ENCODE measurements at regions not wholly inside any gene's neighbourhood (a gene's known extent, or its start where the extent isn't known, plus 50 kb on each side); places are given as distances from the start of the nearest gene placed in this dataset.
A peak's percentile ranks its signal among the peaks of the same experiment; 100 is the strongest.

DNA sequence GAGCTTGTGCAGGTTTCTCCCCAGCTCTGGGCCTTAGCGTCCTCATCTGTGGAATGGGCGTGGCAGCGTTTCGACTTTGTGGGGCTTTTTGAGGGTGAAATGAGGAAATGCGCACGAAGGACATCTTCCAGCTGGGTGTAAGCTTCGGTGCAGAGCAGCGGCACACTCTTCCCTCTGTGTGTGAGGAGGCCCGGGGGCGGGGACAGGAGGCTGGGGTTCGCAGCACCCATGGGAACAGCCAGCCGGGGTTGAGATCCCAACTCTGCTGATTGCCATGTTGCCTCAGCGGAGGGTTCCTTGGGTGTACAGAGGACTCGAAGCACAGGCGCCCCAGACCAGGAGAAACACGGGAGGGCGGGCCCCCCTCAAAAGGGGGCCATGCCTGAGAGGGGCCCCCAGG, 265.6 kb downstream of the NSG2 start:
- ChIA-PET CTCF (interaction anchor here (0.7 to 3.1 kb wide), 16 partner anchors 8 to 695 kb away, joined by 3 to 38 read pairs (median 4); partner anchors contain the start of gene NSG2), RAD21 (ENCODE audit: unreplicated experiment) (interaction anchor here (1.2 to 2.1 kb wide), 9 partner anchors 8 to 694 kb away, joined by 3 to 38 read pairs (median 5); partner anchors contain the start of gene NSG2), SMC1A (ENCODE audit: uncharacterized antibody, unreplicated experiment) (interaction anchor here (1.0 to 3.0 kb wide), 9 partner anchors 9 to 693 kb away, joined by 3 to 23 read pairs (median 4); partner anchors contain the start of gene NSG2), POLR2A (no interaction called here)
- Histone ChIP-seq H3K9ac (ENCODE audit: control insufficient read depth, insufficient read depth, low read length) (no peak overlapping the region), H3K27me3 (replicated peaks in 1 of 2; ENCODE audit: control insufficient read depth in 2 of 2, insufficient read depth in 2 of 2, low read length in 1 of 2) (peaks cover 0 to 2% of the 10 kb centered on the region in 2 experiments; a peak in 2 of 4 replicates), H3K9me3 (replicated peaks; ENCODE audit: control insufficient read depth, insufficient read depth, low read length) (no peaks in the 10 kb centered on the region), H2AFZ (ENCODE audit: control insufficient read depth, low read depth, low read length) (no peak overlapping the region), H3K4me1 (ENCODE audit: control insufficient read depth, insufficient read depth, low read length) (no peaks in the 10 kb centered on the region), H3K79me2 (ENCODE audit: control insufficient read depth, insufficient read depth, low read length) (no peaks in the 10 kb centered on the region), H3K36me3 (ENCODE audit: control insufficient read depth in 2 of 2, insufficient read depth in 2 of 2, low read length in 1 of 2) (no peaks in the 10 kb centered on the region), H3K27ac (ENCODE audit: control insufficient read depth, insufficient read depth) (no peak overlapping the region), H3K4me2 (ENCODE audit: control insufficient read depth, insufficient read depth) (no peak overlapping the region), H4K20me1 (ENCODE audit: control insufficient read depth, insufficient read depth) (no peaks in the 10 kb centered on the region), H3K4me3 (no peak overlapping the region)
- ATAC-seq: no peak
- no TSS peak for BruUV-seq (replicated peaks)
- DNase-seq (ENCODE audit: low read depth, low spot score): no peak
- TF ChIP-seq TCF12 (IDR thresholded peaks at IDR 0.05; ENCODE audit: low read depth, low read length) (no peak), SPI1 (IDR thresholded peaks at IDR 0.05; ENCODE audit: borderline replicate concordance, insufficient read depth, low read depth, low read length) (peak; percentile 11; the same call in 1 of the 2 replicates), YBX1 (IDR thresholded peaks at IDR 0.05) (no peak), ZNF384 (IDR thresholded peaks at IDR 0.05; ENCODE audit: borderline replicate concordance, low read depth, low read length) (no peak)
- no peak for FAIRE-seq
- WGBS (ENCODE audit: insufficient coverage, insufficient replicate concordance, low lambda C conversion rate, missing lambda C conversion rate): 45% methylated on average over 17 of the region's 17 CpGs
- intact Hi-C loops (cut with micrococcal nuclease; ENCODE audit: unreplicated experiment) (no loop called here), in situ Hi-C loops (cut with MboI) (no loop called here)

DNA sequence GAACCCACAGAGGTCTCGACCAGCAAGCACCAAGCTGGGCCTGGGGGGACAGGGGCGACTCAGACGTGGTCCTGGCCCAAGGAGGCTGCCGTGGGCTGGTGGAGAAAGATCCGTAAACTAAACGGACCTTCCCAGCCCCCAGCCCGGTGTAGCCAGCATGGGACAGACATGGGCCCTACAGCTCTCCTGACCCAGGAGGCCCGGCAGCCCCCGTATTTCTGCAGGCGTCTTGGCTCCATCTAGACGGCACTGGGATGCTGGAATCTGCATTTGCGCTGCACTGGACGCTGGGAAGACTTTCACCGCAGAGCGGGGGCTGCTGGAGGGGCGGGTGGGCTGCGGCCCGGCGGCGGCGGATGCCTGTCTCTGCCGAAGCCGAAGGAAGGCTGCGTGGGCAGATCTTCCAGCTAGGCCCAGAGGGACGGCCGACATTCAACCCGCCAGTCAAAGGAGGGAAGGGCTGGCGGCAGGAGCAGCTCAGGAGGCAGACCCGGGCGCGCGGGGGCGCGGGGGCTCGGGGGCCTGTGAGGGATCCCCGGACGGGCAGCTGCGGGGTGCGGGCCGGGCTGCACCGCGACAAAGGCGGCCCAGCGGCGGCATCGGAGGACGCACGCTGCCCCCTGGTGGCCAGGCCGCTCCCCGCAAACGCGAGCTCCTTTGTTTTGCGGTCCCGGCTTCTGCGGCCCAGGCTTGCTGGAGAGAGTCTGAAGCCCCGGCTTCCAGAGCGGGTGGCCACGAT, 266.2 kb downstream of the NSG2 start:
- Histone ChIP-seq H3K9me3 (replicated peaks; ENCODE audit: control insufficient read depth, insufficient read depth, low read length) (no peaks in the 10 kb centered on the region), H3K79me2 (ENCODE audit: control insufficient read depth, insufficient read depth, low read length) (no peaks in the 10 kb centered on the region), H3K27ac (ENCODE audit: control insufficient read depth, insufficient read depth) (no peak overlapping the region), H2AFZ (ENCODE audit: control insufficient read depth, low read depth, low read length) (peak overlapping the region; percentile 77), H3K4me3 (peak overlapping the region; percentile 50; the same call in 1 of the 2 replicates), H3K27me3 (replicated peaks in 1 of 2; ENCODE audit: control insufficient read depth in 2 of 2, insufficient read depth in 2 of 2, low read length in 1 of 2) (peaks cover 0 to 2% of the 10 kb centered on the region in 2 experiments; a peak in 2 of 4 replicates), H3K9ac (ENCODE audit: control insufficient read depth, insufficient read depth, low read length) (no peak overlapping the region; the same call in 1 of the 2 replicates), H3K36me3 (ENCODE audit: control insufficient read depth in 2 of 2, insufficient read depth in 2 of 2, low read length in 1 of 2) (no peaks in the 10 kb centered on the region), H4K20me1 (ENCODE audit: control insufficient read depth, insufficient read depth) (no peaks in the 10 kb centered on the region), H3K4me2 (ENCODE audit: control insufficient read depth, insufficient read depth) (peak overlapping the region; percentile 59), H3K4me1 (ENCODE audit: control insufficient read depth, insufficient read depth, low read length) (no peaks in the 10 kb centered on the region)
- DNase-seq (ENCODE audit: low read depth, low spot score) (no peak), ATAC-seq (peak; percentile 97), FAIRE-seq (no peak)
- intact Hi-C loops (cut with micrococcal nuclease; ENCODE audit: unreplicated experiment) (loop anchor here (1.0 to 2.0 kb wide), 3 partner anchors 266 to 693 kb away; partner anchors contain the start of gene NSG2), in situ Hi-C loops (cut with MboI) (no loop called here)
- ChIA-PET RAD21 (ENCODE audit: unreplicated experiment) (interaction anchor here (0.7 to 2.1 kb wide), 16 partner anchors 9 to 696 kb away, joined by 3 to 38 read pairs (median 4); partner anchors contain the start of gene NSG2), CTCF (interaction anchor here (0.6 to 3.1 kb wide), 21 partner anchors 8 to 695 kb away, joined by 3 to 38 read pairs (median 4); partner anchors contain the start of genes BOD1 and NSG2), SMC1A (ENCODE audit: uncharacterized antibody, unreplicated experiment) (interaction anchor here (0.5 to 3.0 kb wide), 12 partner anchors 13 to 693 kb away, joined by 3 to 23 read pairs (median 4); partner anchors contain the start of gene NSG2), POLR2A (no interaction called here)
- no TSS peak for BruUV-seq (replicated peaks)
- 14% methylated on average over 38 of the region's 58 CpGs for WGBS (ENCODE audit: insufficient coverage, insufficient replicate concordance, low lambda C conversion rate, missing lambda C conversion rate)
- TF ChIP-seq RBBP5 (conservative IDR thresholded peaks at IDR 0.05) (no peak), NR2F1 (conservative IDR thresholded peaks at IDR 0.05) (no peak), RCOR1 (conservative IDR thresholded peaks at IDR 0.05; ENCODE audit: low read depth, low read length) (no peak), MYC (IDR thresholded peaks at IDR 0.05; ENCODE audit: insufficient read depth, insufficient read length, insufficient replicate concordance, low read length, severe bottlenecking) (no peak), CHD4 (IDR thresholded peaks at IDR 0.05) (no peak), MTA3 (IDR thresholded peaks at IDR 0.05; ENCODE audit: borderline replicate concordance, low read length) (no peak), TCF7 (IDR thresholded peaks at IDR 0.05; ENCODE audit: borderline replicate concordance) (no peak), LARP7 (IDR thresholded peaks at IDR 0.05) (no peak), MEF2A (IDR thresholded peaks at IDR 0.05; ENCODE audit: insufficient read depth, low read depth, low read length) (no peak), TAF1 (IDR thresholded peaks at IDR 0.05; ENCODE audit: borderline replicate concordance, low read depth, low read length) (no peak)
- TF ChIP-seq, protein P1, sequence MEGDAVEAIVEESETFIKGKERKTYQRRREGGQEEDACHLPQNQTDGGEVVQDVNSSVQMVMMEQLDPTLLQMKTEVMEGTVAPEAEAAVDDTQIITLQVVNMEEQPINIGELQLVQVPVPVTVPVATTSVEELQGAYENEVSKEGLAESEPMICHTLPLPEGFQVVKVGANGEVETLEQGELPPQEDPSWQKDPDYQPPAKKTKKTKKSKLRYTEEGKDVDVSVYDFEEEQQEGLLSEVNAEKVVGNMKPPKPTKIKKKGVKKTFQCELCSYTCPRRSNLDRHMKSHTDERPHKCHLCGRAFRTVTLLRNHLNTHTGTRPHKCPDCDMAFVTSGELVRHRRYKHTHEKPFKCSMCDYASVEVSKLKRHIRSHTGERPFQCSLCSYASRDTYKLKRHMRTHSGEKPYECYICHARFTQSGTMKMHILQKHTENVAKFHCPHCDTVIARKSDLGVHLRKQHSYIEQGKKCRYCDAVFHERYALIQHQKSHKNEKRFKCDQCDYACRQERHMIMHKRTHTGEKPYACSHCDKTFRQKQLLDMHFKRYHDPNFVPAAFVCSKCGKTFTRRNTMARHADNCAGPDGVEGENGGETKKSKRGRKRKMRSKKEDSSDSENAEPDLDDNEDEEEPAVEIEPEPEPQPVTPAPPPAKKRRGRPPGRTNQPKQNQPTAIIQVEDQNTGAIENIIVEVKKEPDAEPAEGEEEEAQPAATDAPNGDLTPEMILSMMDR (IDR thresholded peaks at IDR 0.05 in 2 of 3, conservative IDR thresholded peaks at IDR 0.05 in 1 of 3; ENCODE audit: control insufficient read depth in 2 of 3, extremely low read depth in 1 of 3, insufficient read depth in 1 of 3, low read depth in 3 of 3, low read length in 3 of 3): peak; percentile 64 to 85 (median 84)

All from GM12878 (cell line).